ENCODE measurements at regions not wholly inside any gene's neighbourhood (a gene's known extent, or its start where the extent isn't known, plus 50 kb on each side); places are given as distances from the start of the nearest gene placed in this dataset.
"Not testable (repeated sequence)": the region's sequence is repeated elsewhere in the genome, so short reads cannot be mapped to it uniquely, and the experiment has no call there.

DNA sequence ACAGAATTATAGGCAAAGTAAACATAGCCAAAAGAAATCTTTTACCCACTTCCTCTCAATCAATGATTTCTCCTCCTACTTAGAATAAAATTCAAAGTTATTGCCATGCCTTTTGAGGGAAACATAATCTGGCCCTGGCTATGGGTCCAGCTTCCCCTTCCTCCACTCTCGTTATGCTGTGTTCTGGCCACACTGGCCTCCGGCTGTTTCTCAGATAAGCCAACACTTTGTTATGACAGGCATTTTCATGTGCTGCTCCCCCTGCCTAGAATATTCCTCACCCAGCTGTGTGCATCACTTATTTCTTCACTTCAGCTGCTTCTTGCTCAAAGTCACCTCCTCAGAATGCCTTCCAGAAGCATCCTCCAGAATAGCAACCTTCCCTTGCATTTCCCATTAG, 386.6 kb upstream of the AADAT start:
- Histone ChIP-seq H3K4me1 (no peaks in the 10 kb centered on the region), H3K27ac (no peak overlapping the region), H3K9me3 (no peaks in the 10 kb centered on the region), H3K27me3 (no peaks in the 10 kb centered on the region), H3K4me3 (no peak overlapping the region), H3K36me3 (no peaks in the 10 kb centered on the region)
- intact Hi-C loops (cut with DNase I; ENCODE audit: low total_unique reads), result no loop called here
- TF ChIP-seq POLR2AphosphoS5 (IDR thresholded peaks at IDR 0.05) (no peak), POLR2A (IDR thresholded peaks at IDR 0.05) (no peak)
- TF ChIP-seq, protein P1, sequence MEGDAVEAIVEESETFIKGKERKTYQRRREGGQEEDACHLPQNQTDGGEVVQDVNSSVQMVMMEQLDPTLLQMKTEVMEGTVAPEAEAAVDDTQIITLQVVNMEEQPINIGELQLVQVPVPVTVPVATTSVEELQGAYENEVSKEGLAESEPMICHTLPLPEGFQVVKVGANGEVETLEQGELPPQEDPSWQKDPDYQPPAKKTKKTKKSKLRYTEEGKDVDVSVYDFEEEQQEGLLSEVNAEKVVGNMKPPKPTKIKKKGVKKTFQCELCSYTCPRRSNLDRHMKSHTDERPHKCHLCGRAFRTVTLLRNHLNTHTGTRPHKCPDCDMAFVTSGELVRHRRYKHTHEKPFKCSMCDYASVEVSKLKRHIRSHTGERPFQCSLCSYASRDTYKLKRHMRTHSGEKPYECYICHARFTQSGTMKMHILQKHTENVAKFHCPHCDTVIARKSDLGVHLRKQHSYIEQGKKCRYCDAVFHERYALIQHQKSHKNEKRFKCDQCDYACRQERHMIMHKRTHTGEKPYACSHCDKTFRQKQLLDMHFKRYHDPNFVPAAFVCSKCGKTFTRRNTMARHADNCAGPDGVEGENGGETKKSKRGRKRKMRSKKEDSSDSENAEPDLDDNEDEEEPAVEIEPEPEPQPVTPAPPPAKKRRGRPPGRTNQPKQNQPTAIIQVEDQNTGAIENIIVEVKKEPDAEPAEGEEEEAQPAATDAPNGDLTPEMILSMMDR (IDR thresholded peaks at IDR 0.05), result no peak
- DNase-seq (ENCODE audit: low spot score in 2 of 2), result no peak

DNA sequence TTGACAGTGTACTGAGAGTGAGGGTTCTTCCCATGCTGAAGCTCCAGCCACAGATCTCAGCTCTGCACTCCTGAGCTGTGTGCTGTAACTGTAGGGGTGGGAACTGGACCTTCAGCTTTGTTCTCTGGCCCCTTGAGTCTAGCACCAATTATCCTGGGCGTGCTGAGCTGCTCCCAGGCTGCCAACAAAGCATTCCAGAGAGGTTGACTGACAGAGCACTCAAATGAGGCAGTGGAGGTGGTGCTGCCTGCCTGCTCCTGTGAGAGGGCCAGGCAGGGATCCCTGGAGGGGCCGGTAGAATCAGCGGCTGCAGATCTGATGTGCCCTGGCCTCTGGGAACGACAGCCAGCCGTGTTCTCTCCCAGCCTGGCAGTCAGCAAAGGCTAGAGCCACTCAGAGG, 375.7 kb upstream of the AADAT start:
- Histone ChIP-seq H3K36me3 (no peaks in the 10 kb centered on the region), H3K27ac (no peak overlapping the region), H3K4me3 (no peak overlapping the region), H3K9me3 (no peaks in the 10 kb centered on the region), H3K4me1 (no peaks in the 10 kb centered on the region), H3K27me3 (no peaks in the 10 kb centered on the region)
- intact Hi-C loops (cut with DNase I; ENCODE audit: low total_unique reads), result no loop called here
- TF ChIP-seq, protein P1 (IDR thresholded peaks at IDR 0.05), result no peak
- TF ChIP-seq POLR2A (IDR thresholded peaks at IDR 0.05), result no peak
- no peak for TF ChIP-seq POLR2AphosphoS5 (IDR thresholded peaks at IDR 0.05)
- no peak for DNase-seq (ENCODE audit: low spot score in 2 of 2)

DNA sequence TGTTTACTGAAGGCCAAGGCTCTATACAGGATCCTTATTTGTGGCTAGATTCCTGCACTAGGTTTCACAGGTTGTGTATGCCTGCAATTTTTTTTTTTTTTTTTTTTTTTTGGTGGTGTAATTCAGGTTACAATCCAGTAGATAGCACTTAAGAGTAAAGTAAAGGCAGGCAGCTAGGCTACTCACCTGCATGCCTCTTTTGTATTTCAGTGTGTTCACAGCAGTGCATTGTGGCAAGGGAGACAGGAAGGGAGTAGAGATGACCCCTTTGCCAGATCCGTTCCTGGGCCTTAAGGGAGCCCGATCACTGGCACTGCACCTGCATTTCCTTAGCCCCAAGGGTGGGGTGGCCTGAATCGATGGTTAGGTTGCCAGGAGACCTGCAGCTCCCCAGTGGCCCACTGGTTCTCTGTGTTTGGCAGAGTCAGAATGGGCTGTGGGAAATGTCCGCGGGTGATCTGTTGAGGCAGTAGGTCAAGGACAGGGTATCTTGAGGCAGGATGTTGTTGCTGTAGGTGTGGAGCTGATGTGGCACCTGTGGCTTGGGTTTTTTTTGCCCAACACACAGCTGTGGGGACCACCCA, 374.9 kb upstream of the AADAT start:
- Histone ChIP-seq H3K27ac (no peak overlapping the region), H3K4me1 (no peaks in the 10 kb centered on the region), H3K4me3 (no peak overlapping the region), H3K36me3 (no peaks in the 10 kb centered on the region), H3K27me3 (no peaks in the 10 kb centered on the region), H3K9me3 (no peaks in the 10 kb centered on the region)
- TF ChIP-seq, protein P1 (IDR thresholded peaks at IDR 0.05), result no peak
- no peak for TF ChIP-seq POLR2A (IDR thresholded peaks at IDR 0.05)
- no peak for TF ChIP-seq POLR2AphosphoS5 (IDR thresholded peaks at IDR 0.05)
- DNase-seq (ENCODE audit: low spot score in 2 of 2), result no peak
- intact Hi-C loops (cut with DNase I; ENCODE audit: low total_unique reads), result no loop called here

DNA sequence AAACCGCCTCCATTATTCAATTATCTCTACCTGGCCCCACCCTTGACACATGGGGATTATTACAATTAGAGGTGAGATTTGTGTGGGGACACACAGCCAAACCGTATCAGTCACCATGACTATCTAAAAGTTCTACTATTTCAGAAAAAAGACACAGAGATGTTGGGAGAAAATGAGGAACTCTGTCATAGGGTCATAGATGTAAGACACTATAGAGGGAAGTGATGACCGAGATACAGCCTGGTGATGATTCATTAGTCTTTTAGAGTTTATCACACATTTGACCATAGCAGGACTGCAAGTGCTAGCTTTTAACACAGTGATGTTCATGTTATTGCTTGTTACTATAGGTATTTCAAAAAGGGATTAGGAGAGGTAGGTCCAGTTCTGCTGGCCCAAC, 357.0 kb upstream of the AADAT start:
- TF ChIP-seq, protein P1 (IDR thresholded peaks at IDR 0.05), result no peak
- no peak for TF ChIP-seq POLR2A (IDR thresholded peaks at IDR 0.05)
- no peak for TF ChIP-seq POLR2AphosphoS5 (IDR thresholded peaks at IDR 0.05)
- intact Hi-C loops (cut with DNase I; ENCODE audit: low total_unique reads), result no loop called here
- Histone ChIP-seq H3K27me3 (no peaks in the 10 kb centered on the region), H3K36me3 (no peaks in the 10 kb centered on the region), H3K9me3 (no peaks in the 10 kb centered on the region), H3K4me3 (no peak overlapping the region), H3K4me1 (no peaks in the 10 kb centered on the region), H3K27ac (no peak overlapping the region)
- DNase-seq (ENCODE audit: low spot score in 2 of 2), result no peak

DNA sequence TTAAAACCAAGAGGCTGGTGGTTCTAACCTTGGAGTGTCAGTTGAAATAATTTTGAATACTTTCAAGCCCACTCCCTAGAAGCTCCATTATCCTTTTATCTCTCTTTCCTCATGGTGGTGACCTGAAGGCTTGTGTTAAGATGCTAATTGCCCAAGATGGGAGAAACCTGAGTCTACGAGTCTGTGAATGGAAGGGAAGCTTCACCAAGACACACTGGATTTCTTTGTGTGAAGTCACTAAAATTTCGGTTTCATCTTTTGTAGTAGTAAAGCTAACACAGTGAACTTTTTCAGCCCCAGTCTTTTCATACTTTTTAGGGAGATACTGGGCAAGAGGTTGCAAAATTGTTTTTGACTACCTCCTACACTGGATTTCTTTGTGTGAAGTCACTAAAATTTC, 351.4 kb upstream of the AADAT start:
- H3K36me3 ChIP-seq; H3K27ac ChIP-seq; H3K9me3 ChIP-seq; H3K27me3 ChIP-seq; H3K4me1 ChIP-seq; H3K4me3 ChIP-seq; DNase-seq (ENCODE audit: low spot score in 2 of 2): not testable (repeated sequence)
- intact Hi-C loops (cut with DNase I; ENCODE audit: low total_unique reads), result loop anchor here (5.0 kb wide), 1 partner anchor 334 kb away; no protein-coding TSS in a partner anchor

DNA sequence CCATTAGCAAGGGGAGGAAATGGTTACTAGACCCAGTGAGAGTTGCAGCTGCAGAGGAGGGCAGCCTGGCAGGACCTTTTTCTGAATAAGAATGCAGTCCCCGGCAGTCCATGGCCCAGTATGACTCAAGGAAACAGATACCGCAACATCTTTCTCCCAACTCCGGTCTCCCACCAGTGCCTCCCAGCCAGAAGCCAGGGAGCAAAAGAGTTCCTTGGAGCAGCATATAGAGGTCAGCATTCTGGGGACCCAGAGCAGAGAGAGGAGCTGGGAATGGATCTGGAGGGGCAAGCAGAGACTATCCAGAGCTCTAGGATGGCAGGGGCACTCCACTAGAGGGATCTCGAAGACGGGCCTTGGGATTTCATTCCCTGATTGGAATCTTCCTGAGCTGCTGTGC, 339.2 kb upstream of the AADAT start:
- Histone ChIP-seq H3K36me3 (no peaks in the 10 kb centered on the region), H3K4me1 (no peaks in the 10 kb centered on the region)
- intact Hi-C loops (cut with DNase I; ENCODE audit: low total_unique reads), result no loop called here

More for the DNA sequence above, 339.2 kb upstream of the AADAT start:
- no peak for TF ChIP-seq POLR2A (IDR thresholded peaks at IDR 0.05)
- TF ChIP-seq, protein P1 (IDR thresholded peaks at IDR 0.05), result no peak
- TF ChIP-seq POLR2AphosphoS5 (IDR thresholded peaks at IDR 0.05), result no peak
- DNase-seq (ENCODE audit: low spot score in 2 of 2), result no peak
- Histone ChIP-seq H3K9me3 (no peaks in the 10 kb centered on the region), H3K4me3 (no peak overlapping the region), H3K27ac (no peak overlapping the region), H3K27me3 (no peaks in the 10 kb centered on the region)

Measured in breast epithelium (tissue), 4 donors.